Skeletal muscle tissue (tissue), 3 donors: ENCODE measurements at regions not wholly inside any gene's neighbourhood (a gene's known extent, or its start where the extent isn't known, plus 50 kb on each side); places are given as distances from the start of the nearest gene placed in this dataset.
"Not testable (repeated sequence)": the region's sequence is repeated elsewhere in the genome, so short reads cannot be mapped to it uniquely, and the experiment has no call there.

ENCODE experiments used
- H3K27ac ChIP-seq: one replicate; pipeline ENCODE4 v1.7.0; 2013; ENCODE audit warnings: mild to moderate bottlenecking, low read depth, low read length, inconsistent platforms
- H3K27me3 ChIP-seq, 3 donors: one replicate each; pipeline ENCODE4 v1.7.0; 2013; ENCODE audit warnings: low read length in 3 of 3; ENCODE audit not compliant: control insufficient read depth in 3 of 3, insufficient read depth in 3 of 3
- H3K36me3 ChIP-seq, 3 donors: one replicate each; pipeline ENCODE4 v1.7.0; 2013; ENCODE audit warnings: low read length in 3 of 3; ENCODE audit not compliant: control insufficient read depth in 3 of 3, insufficient read depth in 3 of 3
- H3K4me1 ChIP-seq, 3 donors: one replicate each; pipeline ENCODE4 v1.7.0; 2013; ENCODE audit warnings: low read length in 3 of 3, mild to moderate bottlenecking in 3 of 3; ENCODE audit not compliant: control insufficient read depth in 3 of 3, insufficient read depth in 3 of 3
- H3K4me3 ChIP-seq, 3 donors: one replicate each; pipeline ENCODE4 v1.7.0; 2013; ENCODE audit warnings: low read length in 3 of 3
- H3K9ac ChIP-seq, 3 donors: one replicate each; pipeline ENCODE4 v1.7.0; 2013; ENCODE audit warnings: low read length in 3 of 3, mild to moderate bottlenecking in 3 of 3, moderate library complexity in 2 of 3, low read depth in 1 of 3
- H3K9me3 ChIP-seq, 3 donors: one replicate each; pipeline ENCODE4 v1.7.0; 2013; ENCODE audit warnings: low read length in 3 of 3; ENCODE audit not compliant: control insufficient read depth in 3 of 3
- donor health status: Osteomylitis.

- not testable (repeated sequence) for H3K9ac ChIP-seq, H3K9me3 ChIP-seq, H3K36me3 ChIP-seq, H3K27ac ChIP-seq, H3K4me3 ChIP-seq, H3K4me1 ChIP-seq, H3K27me3 ChIP-seq
Measured at GRCh38 chr2:88802026-88802425, 110.6 kb downstream of the RPIA start.

GRCh38 chr2:88807237-88807962, 115.9 kb downstream of the RPIA start:
- no peaks in the 10 kb centered on the region for H3K4me1 ChIP-seq
- H3K4me3 ChIP-seq, result no peak overlapping the region
- H3K9ac ChIP-seq, result no peak overlapping the region
- H3K9me3 ChIP-seq, result no peaks in the 10 kb centered on the region
- H3K27me3 ChIP-seq, result peaks cover 0 to 5% (median 0%) of the 10 kb centered on the region in 3 donors
- no peaks in the 10 kb centered on the region for H3K36me3 ChIP-seq
- no peak overlapping the region for H3K27ac ChIP-seq

GRCh38 chr2:88808083-88808482, 116.6 kb downstream of the RPIA start:
- H3K27me3 ChIP-seq, result peaks cover 0 to 5% (median 4%) of the 10 kb centered on the region in 3 donors
- H3K9ac ChIP-seq, result no peak overlapping the region
- no peak overlapping the region for H3K27ac ChIP-seq
- no peaks in the 10 kb centered on the region for H3K36me3 ChIP-seq
- no peaks in the 10 kb centered on the region for H3K9me3 ChIP-seq
- no peak overlapping the region for H3K4me3 ChIP-seq
- H3K4me1 ChIP-seq, result no peaks in the 10 kb centered on the region

- Histone ChIP-seq H3K36me3 (no peaks in the 10 kb centered on the region), H3K27ac (no peak overlapping the region), H3K9me3 (no peaks in the 10 kb centered on the region), H3K27me3 (peaks cover 0 to 5% (median 4%) of the 10 kb centered on the region in 3 donors), H3K4me3 (no peak overlapping the region), H3K9ac (no peak overlapping the region), H3K4me1 (no peaks in the 10 kb centered on the region)
Measured at GRCh38 chr2:88808652-88809051, 117.2 kb downstream of the RPIA start.

- Histone ChIP-seq H3K4me1 (no peaks in the 10 kb centered on the region), H3K9me3 (no peaks in the 10 kb centered on the region), H3K36me3 (no peaks in the 10 kb centered on the region), H3K27ac (no peak overlapping the region), H3K9ac (no peak overlapping the region), H3K27me3 (peaks cover 0 to 5% (median 4%) of the 10 kb centered on the region in 3 donors), H3K4me3 (no peak overlapping the region)
Measured at GRCh38 chr2:88809216-88809615, 117.7 kb downstream of the RPIA start.

GRCh38 chr2:88810017-88810416, 118.5 kb downstream of the RPIA start:
- no peak overlapping the region for H3K27ac ChIP-seq
- H3K9ac ChIP-seq, result no peak overlapping the region
- H3K4me3 ChIP-seq, result no peak overlapping the region
- no peaks in the 10 kb centered on the region for H3K36me3 ChIP-seq
- H3K4me1 ChIP-seq, result no peaks in the 10 kb centered on the region
- no peaks in the 10 kb centered on the region for H3K9me3 ChIP-seq
- peaks cover 0 to 5% (median 4%) of the 10 kb centered on the region in 3 donors for H3K27me3 ChIP-seq

GRCh38 chr2:88810488-88810887, 119.0 kb downstream of the RPIA start:
- no peaks in the 10 kb centered on the region for H3K9me3 ChIP-seq
- no peaks in the 10 kb centered on the region for H3K4me1 ChIP-seq
- no peaks in the 10 kb centered on the region for H3K36me3 ChIP-seq

GRCh38 chr2:88811233-88811632, 119.8 kb downstream of the RPIA start:
- Histone ChIP-seq H3K9ac (no peak overlapping the region), H3K27me3 (peaks cover 0 to 5% (median 4%) of the 10 kb centered on the region in 3 donors), H3K4me3 (no peak overlapping the region), H3K36me3 (no peaks in the 10 kb centered on the region), H3K9me3 (peaks cover 0 to 2% (median 2%) of the 10 kb centered on the region in 3 donors), H3K27ac (no peak overlapping the region), H3K4me1 (no peaks in the 10 kb centered on the region)

More at GRCh38 chr2:88810488-88810887, 119.0 kb downstream of the RPIA start:
- Histone ChIP-seq H3K9ac (no peak overlapping the region), H3K27me3 (peaks cover 0 to 5% (median 4%) of the 10 kb centered on the region in 3 donors), H3K4me3 (no peak overlapping the region), H3K27ac (no peak overlapping the region)

GRCh38 chr2:88811681-88812080, 120.2 kb downstream of the RPIA start:
- Histone ChIP-seq H3K9ac (no peak overlapping the region), H3K9me3 (peaks cover 0 to 2% (median 2%) of the 10 kb centered on the region in 3 donors), H3K36me3 (no peaks in the 10 kb centered on the region), H3K27ac (no peak overlapping the region), H3K4me3 (no peak overlapping the region), H3K27me3 (peaks cover 0 to 5% (median 4%) of the 10 kb centered on the region in 3 donors), H3K4me1 (no peaks in the 10 kb centered on the region)

GRCh38 chr2:88813612-88814011, 122.1 kb downstream of the RPIA start:
- Histone ChIP-seq H3K27ac (no peak overlapping the region), H3K27me3 (peaks cover 0 to 4% (median 0%) of the 10 kb centered on the region in 3 donors), H3K4me1 (no peaks in the 10 kb centered on the region), H3K9me3 (peaks cover 0 to 2% (median 2%) of the 10 kb centered on the region in 3 donors), H3K4me3 (no peak overlapping the region), H3K9ac (no peak overlapping the region), H3K36me3 (no peaks in the 10 kb centered on the region)
